ENCODE measurements at regions not wholly inside any gene's neighbourhood (a gene's known extent, or its start where the extent isn't known, plus 50 kb on each side); places are given as distances from the start of the nearest gene placed in this dataset.

DNA sequence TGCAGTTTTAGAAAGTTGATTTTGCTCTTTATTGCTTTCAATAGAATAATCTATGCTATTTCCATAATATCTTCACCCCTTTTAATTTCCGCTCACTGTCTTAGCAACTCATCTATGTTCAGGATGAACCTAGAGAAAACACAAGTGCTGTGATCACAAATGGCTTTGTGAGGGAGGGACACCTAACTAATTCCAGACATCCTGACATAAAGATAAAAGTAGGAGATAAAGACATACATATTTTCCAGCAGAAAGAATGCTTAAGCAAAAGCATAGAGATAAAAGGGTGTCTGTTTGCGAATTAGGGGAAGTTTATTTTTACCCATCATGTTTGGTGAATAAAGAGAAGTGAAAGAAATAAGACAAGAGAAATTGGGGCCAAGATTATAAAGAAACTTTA is 254.2 kb downstream of the KCNJ2 start:
- no peak for TF ChIP-seq EZH2 (IDR thresholded peaks at IDR 0.05; ENCODE audit: low read depth)
- TF ChIP-seq CTCF (conservative IDR thresholded peaks at IDR 0.05) = no peak

Data from PC-9 (cell line).